ENCODE measurements at regions not wholly inside any gene's neighbourhood (a gene's known extent, or its start where the extent isn't known, plus 50 kb on each side); places are given as distances from the start of the nearest gene placed in this dataset.
A peak's percentile ranks its signal among the peaks of the same experiment; 100 is the strongest.

GRCh38 chr16:85294810-85295508 is 182.7 kb upstream of the CIBAR2 start:
- H3K36me3 ChIP-seq: no peaks in the 10 kb centered on the region
- DNase-seq (no peak), ATAC-seq (no peak)
- WGBS, 4 donors: 95 to 96% (median 96%) methylated on average over 25 of the region's 25 CpGs
- H3K27ac ChIP-seq: no peak overlapping the region
- intact Hi-C loops (cut with DNase I): no loop called here
- no peaks in the 10 kb centered on the region for H3K27me3 ChIP-seq
- no peak for TF ChIP-seq POLR2A (IDR thresholded peaks at IDR 0.05)
- TF ChIP-seq, protein P1, sequence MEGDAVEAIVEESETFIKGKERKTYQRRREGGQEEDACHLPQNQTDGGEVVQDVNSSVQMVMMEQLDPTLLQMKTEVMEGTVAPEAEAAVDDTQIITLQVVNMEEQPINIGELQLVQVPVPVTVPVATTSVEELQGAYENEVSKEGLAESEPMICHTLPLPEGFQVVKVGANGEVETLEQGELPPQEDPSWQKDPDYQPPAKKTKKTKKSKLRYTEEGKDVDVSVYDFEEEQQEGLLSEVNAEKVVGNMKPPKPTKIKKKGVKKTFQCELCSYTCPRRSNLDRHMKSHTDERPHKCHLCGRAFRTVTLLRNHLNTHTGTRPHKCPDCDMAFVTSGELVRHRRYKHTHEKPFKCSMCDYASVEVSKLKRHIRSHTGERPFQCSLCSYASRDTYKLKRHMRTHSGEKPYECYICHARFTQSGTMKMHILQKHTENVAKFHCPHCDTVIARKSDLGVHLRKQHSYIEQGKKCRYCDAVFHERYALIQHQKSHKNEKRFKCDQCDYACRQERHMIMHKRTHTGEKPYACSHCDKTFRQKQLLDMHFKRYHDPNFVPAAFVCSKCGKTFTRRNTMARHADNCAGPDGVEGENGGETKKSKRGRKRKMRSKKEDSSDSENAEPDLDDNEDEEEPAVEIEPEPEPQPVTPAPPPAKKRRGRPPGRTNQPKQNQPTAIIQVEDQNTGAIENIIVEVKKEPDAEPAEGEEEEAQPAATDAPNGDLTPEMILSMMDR (IDR thresholded peaks at IDR 0.05): no peak
- no peak overlapping the region for H3K4me3 ChIP-seq
- H3K4me1 ChIP-seq: peaks cover 0 to 24% (median 11%) of the 10 kb centered on the region in 12 donors
- no peaks in the 10 kb centered on the region for H3K9me3 ChIP-seq

DNA sequence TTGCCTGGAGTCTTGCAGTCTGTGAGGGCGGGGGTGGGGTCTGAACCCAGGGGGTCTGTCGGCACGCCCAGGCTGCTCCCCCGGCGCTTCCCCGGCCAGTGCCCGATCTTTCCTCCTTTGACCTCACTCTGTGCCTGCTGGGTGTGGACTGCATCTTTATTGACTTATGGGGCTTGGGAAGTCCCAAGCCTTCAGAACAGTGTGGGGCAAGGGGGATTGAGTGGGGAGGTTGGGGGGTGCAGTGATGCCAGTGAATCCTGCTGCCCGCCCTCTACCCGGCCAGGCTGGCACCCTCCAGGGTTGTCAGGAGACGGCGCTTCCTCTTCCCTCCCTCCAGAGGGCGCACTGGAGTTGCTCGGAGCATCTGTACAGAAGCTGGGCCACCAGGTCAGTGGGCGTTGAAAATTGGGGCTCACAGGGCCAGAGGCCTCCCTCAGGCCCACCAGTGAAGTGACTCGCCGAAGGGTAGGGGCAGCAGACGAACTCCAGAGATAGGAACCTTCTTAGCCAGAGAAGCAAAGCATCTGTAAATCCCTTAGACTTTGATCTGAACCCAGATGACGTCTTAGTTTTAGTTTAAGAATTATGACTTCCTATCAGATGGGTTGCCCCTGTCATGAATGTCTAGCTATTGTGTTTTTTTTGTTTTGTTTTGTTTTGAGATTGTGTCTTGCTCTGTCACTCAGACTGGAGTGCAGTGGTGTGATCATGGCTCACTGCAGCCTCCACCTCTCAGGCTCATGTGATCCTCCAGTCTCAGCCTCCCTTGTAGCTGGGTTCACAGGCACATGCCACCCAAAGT is 184.8 kb upstream of the CIBAR2 start:
- no peaks in the 10 kb centered on the region for H3K36me3 ChIP-seq
- intact Hi-C loops (cut with DNase I): no loop called here
- TF ChIP-seq, protein P1 (IDR thresholded peaks at IDR 0.05): peak; percentile 44 to 70 (median 62)
- TF ChIP-seq POLR2A (IDR thresholded peaks at IDR 0.05): no peak
- no peaks in the 10 kb centered on the region for H3K9me3 ChIP-seq
- ATAC-seq: peak in 3 of 4 donors; percentile 55 to 68 (median 68)
- no peak overlapping the region for H3K4me3 ChIP-seq
- H3K27ac ChIP-seq: no peak overlapping the region
- WGBS, 4 donors: 64 to 82% (median 74%) methylated on average over 9 to 18 of the region's 18 CpGs
- peaks cover 0 to 8% (median 0%) of the 10 kb centered on the region in 12 donors for H3K4me1 ChIP-seq
- peak in 1 of 5 donors; percentile 47 for DNase-seq
- H3K27me3 ChIP-seq: no peaks in the 10 kb centered on the region

DNA sequence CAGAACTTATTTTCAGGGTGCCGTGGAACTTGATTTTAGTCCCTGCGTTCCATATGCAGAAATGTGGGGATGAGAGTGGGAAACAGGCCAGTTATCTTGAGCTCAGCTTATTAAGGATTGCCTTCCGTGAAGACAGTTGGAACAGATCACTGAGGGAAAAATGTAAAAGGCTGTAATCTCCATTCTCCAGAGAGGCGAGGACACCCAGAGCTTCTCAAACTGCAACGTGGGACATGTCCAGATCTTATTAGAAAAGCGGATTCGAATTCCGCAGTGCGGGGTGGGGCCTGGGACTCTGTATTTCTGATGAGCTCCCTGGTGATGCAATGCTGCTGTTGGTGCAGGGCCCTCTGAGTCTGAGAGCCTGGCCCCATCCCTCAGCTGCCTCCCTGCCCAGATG is 185.6 kb upstream of the CIBAR2 start:
- no peak for DNase-seq
- no peaks in the 10 kb centered on the region for H3K27me3 ChIP-seq
- no peak overlapping the region for H3K27ac ChIP-seq
- no peak overlapping the region for H3K4me3 ChIP-seq
- H3K36me3 ChIP-seq: no peaks in the 10 kb centered on the region
- 86 to 98% (median 93%) methylated on average over 9 of the region's 9 CpGs for WGBS, 4 donors
- no peaks in the 10 kb centered on the region for H3K9me3 ChIP-seq
- H3K4me1 ChIP-seq: peaks cover 0 to 8% (median under 1%) of the 10 kb centered on the region in 12 donors
- TF ChIP-seq POLR2A (IDR thresholded peaks at IDR 0.05): no peak
- TF ChIP-seq, protein P1 (IDR thresholded peaks at IDR 0.05): no peak
- intact Hi-C loops (cut with DNase I): no loop called here
- ATAC-seq: no peak

DNA sequence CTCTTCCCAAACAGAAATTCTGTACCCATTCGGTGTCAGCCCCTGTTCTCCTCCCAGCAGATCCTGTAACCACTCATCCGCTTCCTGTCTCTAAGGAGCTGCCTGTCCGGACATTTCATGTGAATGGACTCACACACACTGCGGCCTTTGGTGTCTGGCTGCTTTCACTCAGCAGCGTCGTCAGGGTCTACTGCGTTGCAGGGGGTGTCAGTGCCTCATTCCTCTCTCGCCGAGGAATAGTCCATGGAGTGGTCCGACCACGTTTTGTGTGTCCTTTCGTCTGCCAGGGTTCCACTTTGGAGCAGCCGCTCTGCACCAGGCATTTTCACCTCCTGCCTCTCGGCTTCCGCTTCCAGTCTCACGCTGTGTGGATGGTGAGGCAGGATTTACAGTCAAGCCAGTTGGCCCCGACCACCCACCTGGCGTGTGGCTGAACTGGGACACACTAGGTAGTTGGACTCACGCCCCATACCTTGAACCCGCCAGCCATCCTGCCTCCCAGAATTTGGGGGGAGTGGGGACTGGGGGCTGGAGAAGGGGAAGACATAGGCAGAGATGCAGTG is 188.2 kb upstream of the CIBAR2 start:
- TF ChIP-seq, protein P1 (IDR thresholded peaks at IDR 0.05): no peak
- no peak for TF ChIP-seq POLR2A (IDR thresholded peaks at IDR 0.05)
- Histone ChIP-seq H3K4me1 (peaks cover 0 to 26% (median 8%) of the 10 kb centered on the region in 12 donors), H3K27me3 (no peaks in the 10 kb centered on the region), H3K9me3 (no peaks in the 10 kb centered on the region), H3K27ac (no peak overlapping the region), H3K36me3 (no peaks in the 10 kb centered on the region), H3K4me3 (no peak overlapping the region)
- 90 to 91% (median 90%) methylated on average over 20 of the region's 20 CpGs for WGBS, 4 donors
- intact Hi-C loops (cut with DNase I): loop anchor here in 4 of 10 donors (5.0 to 10.0 kb wide), 4 partner anchors 94 to 417 kb away; partner anchors contain the start of gene GSE1 (in 1 of the 4)
- DNase-seq (no peak), ATAC-seq (no peak)

All from heart left ventricle (tissue), 16 donors.